ENCODE measurements at regions not wholly inside any gene's neighbourhood (a gene's known extent, or its start where the extent isn't known, plus 50 kb on each side); places are given as distances from the start of the nearest gene placed in this dataset.
"Not testable (repeated sequence)": the region's sequence is repeated elsewhere in the genome, so short reads cannot be mapped to it uniquely, and the experiment has no call there.

- DNase-seq; H3K27me3 ChIP-seq (ENCODE audit: control insufficient read depth, insufficient read depth, low read length); H3K36me3 ChIP-seq (ENCODE audit: control insufficient read depth in 2 of 3, insufficient read depth in 3 of 3, low read length in 3 of 3); H3K27ac ChIP-seq (ENCODE audit: low read depth in 2 of 2, low read length in 2 of 2); H3K4me3 ChIP-seq (ENCODE audit: low read length in 3 of 3); H3K9ac ChIP-seq (ENCODE audit: low read length in 3 of 3); H3K9me3 ChIP-seq (ENCODE audit: control insufficient read depth in 2 of 3, insufficient read depth in 1 of 3, low read length in 3 of 3); FAIRE-seq; intact Hi-C loops (cut with DNase I); H3K4me1 ChIP-seq (ENCODE audit: control insufficient read depth in 2 of 3, insufficient read depth in 2 of 3, low read depth in 1 of 3, low read length in 3 of 3): not testable (repeated sequence)
Measured at GRCh38 chr6:58067867-58068548, 750.6 kb downstream of the PRIM2 start.

GRCh38 chr6:58073263-58073662, 755.8 kb downstream of the PRIM2 start:
- Histone ChIP-seq H3K36me3 (ENCODE audit: control insufficient read depth in 2 of 3, insufficient read depth in 3 of 3, low read length in 3 of 3) (no peaks in the 10 kb centered on the region), H3K9me3 (ENCODE audit: control insufficient read depth in 2 of 3, insufficient read depth in 1 of 3, low read length in 3 of 3) (no peaks in the 10 kb centered on the region), H3K27ac (ENCODE audit: low read depth in 2 of 2, low read length in 2 of 2) (no peak overlapping the region), H3K4me1 (ENCODE audit: control insufficient read depth in 2 of 3, insufficient read depth in 2 of 3, low read depth in 1 of 3, low read length in 3 of 3) (no peaks in the 10 kb centered on the region), H3K27me3 (ENCODE audit: control insufficient read depth, insufficient read depth, low read length) (no peaks in the 10 kb centered on the region), H3K4me3 (ENCODE audit: low read length in 3 of 3) (no peak overlapping the region), H3K9ac (ENCODE audit: low read length in 3 of 3) (no peak overlapping the region)
- no peak for TF ChIP-seq CTCF (IDR thresholded peaks at IDR 0.05; ENCODE audit: borderline replicate concordance, extremely low read depth, insufficient read depth)
- DNase-seq (peak in 1 of 5 donors; percentile 58), FAIRE-seq (no peak)
- intact Hi-C loops (cut with DNase I), result no loop called here

- H3K9ac ChIP-seq (ENCODE audit: low read length in 3 of 3); DNase-seq; H3K9me3 ChIP-seq (ENCODE audit: control insufficient read depth in 2 of 3, insufficient read depth in 1 of 3, low read length in 3 of 3); FAIRE-seq; H3K36me3 ChIP-seq (ENCODE audit: control insufficient read depth in 2 of 3, insufficient read depth in 3 of 3, low read length in 3 of 3); H3K27ac ChIP-seq (ENCODE audit: low read depth in 2 of 2, low read length in 2 of 2); H3K27me3 ChIP-seq (ENCODE audit: control insufficient read depth, insufficient read depth, low read length); H3K4me3 ChIP-seq (ENCODE audit: low read length in 3 of 3); H3K4me1 ChIP-seq (ENCODE audit: control insufficient read depth in 2 of 3, insufficient read depth in 2 of 3, low read depth in 1 of 3, low read length in 3 of 3); intact Hi-C loops (cut with DNase I): not testable (repeated sequence)
Measured at GRCh38 chr6:58090067-58090466, 772.6 kb downstream of the PRIM2 start.

- FAIRE-seq; H3K9me3 ChIP-seq (ENCODE audit: control insufficient read depth in 2 of 3, insufficient read depth in 1 of 3, low read length in 3 of 3); DNase-seq; H3K36me3 ChIP-seq (ENCODE audit: control insufficient read depth in 2 of 3, insufficient read depth in 3 of 3, low read length in 3 of 3); intact Hi-C loops (cut with DNase I); H3K27ac ChIP-seq (ENCODE audit: low read depth in 2 of 2, low read length in 2 of 2); H3K4me3 ChIP-seq (ENCODE audit: low read length in 3 of 3); H3K4me1 ChIP-seq (ENCODE audit: control insufficient read depth in 2 of 3, insufficient read depth in 2 of 3, low read depth in 1 of 3, low read length in 3 of 3); H3K9ac ChIP-seq (ENCODE audit: low read length in 3 of 3); H3K27me3 ChIP-seq (ENCODE audit: control insufficient read depth, insufficient read depth, low read length): not testable (repeated sequence)
Measured at GRCh38 chr6:58097251-58097650, 779.8 kb downstream of the PRIM2 start.

GRCh38 chr6:58113960-58114359, 796.5 kb downstream of the PRIM2 start:
- Histone ChIP-seq H3K4me3 (ENCODE audit: low read length in 3 of 3) (no peak overlapping the region), H3K4me1 (ENCODE audit: control insufficient read depth in 2 of 3, insufficient read depth in 2 of 3, low read depth in 1 of 3, low read length in 3 of 3) (no peaks in the 10 kb centered on the region), H3K27me3 (ENCODE audit: control insufficient read depth, insufficient read depth, low read length) (no peaks in the 10 kb centered on the region), H3K36me3 (ENCODE audit: control insufficient read depth in 2 of 3, insufficient read depth in 3 of 3, low read length in 3 of 3) (no peaks in the 10 kb centered on the region), H3K9ac (ENCODE audit: low read length in 3 of 3) (no peak overlapping the region), H3K9me3 (ENCODE audit: control insufficient read depth in 2 of 3, insufficient read depth in 1 of 3, low read length in 3 of 3) (no peaks in the 10 kb centered on the region), H3K27ac (ENCODE audit: low read depth in 2 of 2, low read length in 2 of 2) (no peak overlapping the region)
- no peak for TF ChIP-seq CTCF (IDR thresholded peaks at IDR 0.05; ENCODE audit: borderline replicate concordance, extremely low read depth, insufficient read depth)
- intact Hi-C loops (cut with DNase I), result no loop called here
- peak in 2 of 5 donors; percentile 0 for DNase-seq
- no peak for FAIRE-seq

GRCh38 chr6:58117162-58117561, 799.7 kb downstream of the PRIM2 start:
- H3K9me3 ChIP-seq (ENCODE audit: control insufficient read depth in 2 of 3, insufficient read depth in 1 of 3, low read length in 3 of 3); H3K27me3 ChIP-seq (ENCODE audit: control insufficient read depth, insufficient read depth, low read length); H3K4me1 ChIP-seq (ENCODE audit: control insufficient read depth in 2 of 3, insufficient read depth in 2 of 3, low read depth in 1 of 3, low read length in 3 of 3); H3K9ac ChIP-seq (ENCODE audit: low read length in 3 of 3); FAIRE-seq; DNase-seq; H3K4me3 ChIP-seq (ENCODE audit: low read length in 3 of 3); H3K36me3 ChIP-seq (ENCODE audit: control insufficient read depth in 2 of 3, insufficient read depth in 3 of 3, low read length in 3 of 3); intact Hi-C loops (cut with DNase I); H3K27ac ChIP-seq (ENCODE audit: low read depth in 2 of 2, low read length in 2 of 2): not testable (repeated sequence)

GRCh38 chr6:58121616-58122015, 804.2 kb downstream of the PRIM2 start:
- H3K9ac ChIP-seq (ENCODE audit: low read length in 3 of 3); DNase-seq; H3K4me1 ChIP-seq (ENCODE audit: control insufficient read depth in 2 of 3, insufficient read depth in 2 of 3, low read depth in 1 of 3, low read length in 3 of 3); H3K9me3 ChIP-seq (ENCODE audit: control insufficient read depth in 2 of 3, insufficient read depth in 1 of 3, low read length in 3 of 3); intact Hi-C loops (cut with DNase I); FAIRE-seq; H3K36me3 ChIP-seq (ENCODE audit: control insufficient read depth in 2 of 3, insufficient read depth in 3 of 3, low read length in 3 of 3); H3K27ac ChIP-seq (ENCODE audit: low read depth in 2 of 2, low read length in 2 of 2); H3K27me3 ChIP-seq (ENCODE audit: control insufficient read depth, insufficient read depth, low read length); H3K4me3 ChIP-seq (ENCODE audit: low read length in 3 of 3): not testable (repeated sequence)

Measured in kidney (tissue), 13 donors.